ENCODE measurements at regions not wholly inside any gene's neighbourhood (a gene's known extent, or its start where the extent isn't known, plus 50 kb on each side); places are given as distances from the start of the nearest gene placed in this dataset.

DNA sequence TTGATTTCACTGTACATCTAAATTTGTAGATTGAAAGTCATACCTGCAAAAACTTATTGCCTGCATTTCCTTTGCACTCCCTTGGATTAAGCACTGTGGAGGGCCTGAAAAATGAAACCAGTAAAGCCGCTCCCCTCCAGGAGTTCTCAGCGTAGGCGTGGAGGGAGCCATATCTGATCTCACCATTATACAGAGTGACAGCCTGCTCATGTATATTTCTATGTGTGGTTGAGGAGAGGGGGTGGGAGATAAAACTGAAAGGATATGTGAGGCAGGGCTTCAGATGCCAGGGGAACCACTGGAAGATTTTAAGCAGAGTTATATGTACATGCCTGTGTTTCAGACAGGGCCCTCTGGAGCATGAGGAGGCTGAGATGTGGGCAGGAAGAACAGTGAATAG, 303.0 kb downstream of the MSX2 start:
- DNase-seq (ENCODE audit: low spot score) (no peak), ATAC-seq (no peak)
- ChIA-PET CTCF (no interaction called here), POLR2A (no interaction called here)
- Mint-ChIP-seq H3K27me3 (ENCODE audit: low read depth) (peaks cover 3% of the 10 kb centered on the region), H3K36me3 (peaks cover 13% of the 10 kb centered on the region), H3K9me3 (peaks cover 26% of the 10 kb centered on the region), H3K4me3 (no peak overlapping the region), H3K27ac (no peak overlapping the region), H3K4me1 (no peaks in the 10 kb centered on the region)
- TF ChIP-seq, protein P1, sequence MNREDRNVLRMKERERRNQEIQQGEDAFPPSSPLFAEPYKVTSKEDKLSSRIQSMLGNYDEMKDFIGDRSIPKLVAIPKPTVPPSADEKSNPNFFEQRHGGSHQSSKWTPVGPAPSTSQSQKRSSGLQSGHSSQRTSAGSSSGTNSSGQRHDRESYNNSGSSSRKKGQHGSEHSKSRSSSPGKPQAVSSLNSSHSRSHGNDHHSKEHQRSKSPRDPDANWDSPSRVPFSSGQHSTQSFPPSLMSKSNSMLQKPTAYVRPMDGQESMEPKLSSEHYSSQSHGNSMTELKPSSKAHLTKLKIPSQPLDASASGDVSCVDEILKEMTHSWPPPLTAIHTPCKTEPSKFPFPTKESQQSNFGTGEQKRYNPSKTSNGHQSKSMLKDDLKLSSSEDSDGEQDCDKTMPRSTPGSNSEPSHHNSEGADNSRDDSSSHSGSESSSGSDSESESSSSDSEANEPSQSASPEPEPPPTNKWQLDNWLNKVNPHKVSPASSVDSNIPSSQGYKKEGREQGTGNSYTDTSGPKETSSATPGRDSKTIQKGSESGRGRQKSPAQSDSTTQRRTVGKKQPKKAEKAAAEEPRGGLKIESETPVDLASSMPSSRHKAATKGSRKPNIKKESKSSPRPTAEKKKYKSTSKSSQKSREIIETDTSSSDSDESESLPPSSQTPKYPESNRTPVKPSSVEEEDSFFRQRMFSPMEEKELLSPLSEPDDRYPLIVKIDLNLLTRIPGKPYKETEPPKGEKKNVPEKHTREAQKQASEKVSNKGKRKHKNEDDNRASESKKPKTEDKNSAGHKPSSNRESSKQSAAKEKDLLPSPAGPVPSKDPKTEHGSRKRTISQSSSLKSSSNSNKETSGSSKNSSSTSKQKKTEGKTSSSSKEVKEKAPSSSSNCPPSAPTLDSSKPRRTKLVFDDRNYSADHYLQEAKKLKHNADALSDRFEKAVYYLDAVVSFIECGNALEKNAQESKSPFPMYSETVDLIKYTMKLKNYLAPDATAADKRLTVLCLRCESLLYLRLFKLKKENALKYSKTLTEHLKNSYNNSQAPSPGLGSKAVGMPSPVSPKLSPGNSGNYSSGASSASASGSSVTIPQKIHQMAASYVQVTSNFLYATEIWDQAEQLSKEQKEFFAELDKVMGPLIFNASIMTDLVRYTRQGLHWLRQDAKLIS (CRISPR knock-in tag; IDR thresholded peaks at IDR 0.05; ENCODE audit: borderline replicate concordance) = no peak

- peaks cover 13% of the 10 kb centered on the region for H3K36me3 Mint-ChIP-seq
- ATAC-seq (no peak), DNase-seq (ENCODE audit: low spot score) (no peak)
- H3K9me3 Mint-ChIP-seq = peaks cover 26% of the 10 kb centered on the region
- POLR2A ChIA-PET = no interaction called here
- CTCF ChIA-PET = no interaction called here
- TF ChIP-seq SP1 (CRISPR knock-in tag; conservative IDR thresholded peaks at IDR 0.05) = no peak
- TF ChIP-seq ZNF232 (CRISPR knock-in tag; IDR thresholded peaks at IDR 0.05) = no peak
- TF ChIP-seq, protein P2, sequence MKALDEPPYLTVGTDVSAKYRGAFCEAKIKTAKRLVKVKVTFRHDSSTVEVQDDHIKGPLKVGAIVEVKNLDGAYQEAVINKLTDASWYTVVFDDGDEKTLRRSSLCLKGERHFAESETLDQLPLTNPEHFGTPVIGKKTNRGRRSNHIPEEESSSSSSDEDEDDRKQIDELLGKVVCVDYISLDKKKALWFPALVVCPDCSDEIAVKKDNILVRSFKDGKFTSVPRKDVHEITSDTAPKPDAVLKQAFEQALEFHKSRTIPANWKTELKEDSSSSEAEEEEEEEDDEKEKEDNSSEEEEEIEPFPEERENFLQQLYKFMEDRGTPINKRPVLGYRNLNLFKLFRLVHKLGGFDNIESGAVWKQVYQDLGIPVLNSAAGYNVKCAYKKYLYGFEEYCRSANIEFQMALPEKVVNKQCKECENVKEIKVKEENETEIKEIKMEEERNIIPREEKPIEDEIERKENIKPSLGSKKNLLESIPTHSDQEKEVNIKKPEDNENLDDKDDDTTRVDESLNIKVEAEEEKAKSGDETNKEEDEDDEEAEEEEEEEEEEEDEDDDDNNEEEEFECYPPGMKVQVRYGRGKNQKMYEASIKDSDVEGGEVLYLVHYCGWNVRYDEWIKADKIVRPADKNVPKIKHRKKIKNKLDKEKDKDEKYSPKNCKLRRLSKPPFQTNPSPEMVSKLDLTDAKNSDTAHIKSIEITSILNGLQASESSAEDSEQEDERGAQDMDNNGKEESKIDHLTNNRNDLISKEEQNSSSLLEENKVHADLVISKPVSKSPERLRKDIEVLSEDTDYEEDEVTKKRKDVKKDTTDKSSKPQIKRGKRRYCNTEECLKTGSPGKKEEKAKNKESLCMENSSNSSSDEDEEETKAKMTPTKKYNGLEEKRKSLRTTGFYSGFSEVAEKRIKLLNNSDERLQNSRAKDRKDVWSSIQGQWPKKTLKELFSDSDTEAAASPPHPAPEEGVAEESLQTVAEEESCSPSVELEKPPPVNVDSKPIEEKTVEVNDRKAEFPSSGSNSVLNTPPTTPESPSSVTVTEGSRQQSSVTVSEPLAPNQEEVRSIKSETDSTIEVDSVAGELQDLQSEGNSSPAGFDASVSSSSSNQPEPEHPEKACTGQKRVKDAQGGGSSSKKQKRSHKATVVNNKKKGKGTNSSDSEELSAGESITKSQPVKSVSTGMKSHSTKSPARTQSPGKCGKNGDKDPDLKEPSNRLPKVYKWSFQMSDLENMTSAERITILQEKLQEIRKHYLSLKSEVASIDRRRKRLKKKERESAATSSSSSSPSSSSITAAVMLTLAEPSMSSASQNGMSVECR (CRISPR knock-in tag; IDR thresholded peaks at IDR 0.05; ENCODE audit: borderline replicate concordance) = no peak
- no peak for TF ChIP-seq HMGA2 (CRISPR knock-in tag; IDR thresholded peaks at IDR 0.05)
- no peak for TF ChIP-seq E2F4 (CRISPR knock-in tag; IDR thresholded peaks at IDR 0.05; ENCODE audit: borderline replicate concordance, low read depth)
- TF ChIP-seq ZNF416 (CRISPR knock-in tag; IDR thresholded peaks at IDR 0.05) = no peak
- no peak for TF ChIP-seq EMX1 (CRISPR knock-in tag; IDR thresholded peaks at IDR 0.05)
- TF ChIP-seq SMAD4 (CRISPR knock-in tag; IDR thresholded peaks at IDR 0.05) = no peak
- no peak for TF ChIP-seq E2F5 (CRISPR knock-in tag; IDR thresholded peaks at IDR 0.05)
- TF ChIP-seq SMAD3 (CRISPR knock-in tag; IDR thresholded peaks at IDR 0.05; ENCODE audit: borderline replicate concordance) = no peak
- TF ChIP-seq, protein P3, sequence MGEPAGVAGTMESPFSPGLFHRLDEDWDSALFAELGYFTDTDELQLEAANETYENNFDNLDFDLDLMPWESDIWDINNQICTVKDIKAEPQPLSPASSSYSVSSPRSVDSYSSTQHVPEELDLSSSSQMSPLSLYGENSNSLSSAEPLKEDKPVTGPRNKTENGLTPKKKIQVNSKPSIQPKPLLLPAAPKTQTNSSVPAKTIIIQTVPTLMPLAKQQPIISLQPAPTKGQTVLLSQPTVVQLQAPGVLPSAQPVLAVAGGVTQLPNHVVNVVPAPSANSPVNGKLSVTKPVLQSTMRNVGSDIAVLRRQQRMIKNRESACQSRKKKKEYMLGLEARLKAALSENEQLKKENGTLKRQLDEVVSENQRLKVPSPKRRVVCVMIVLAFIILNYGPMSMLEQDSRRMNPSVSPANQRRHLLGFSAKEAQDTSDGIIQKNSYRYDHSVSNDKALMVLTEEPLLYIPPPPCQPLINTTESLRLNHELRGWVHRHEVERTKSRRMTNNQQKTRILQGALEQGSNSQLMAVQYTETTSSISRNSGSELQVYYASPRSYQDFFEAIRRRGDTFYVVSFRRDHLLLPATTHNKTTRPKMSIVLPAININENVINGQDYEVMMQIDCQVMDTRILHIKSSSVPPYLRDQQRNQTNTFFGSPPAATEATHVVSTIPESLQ (CRISPR knock-in tag; IDR thresholded peaks at IDR 0.05) = no peak
- TF ChIP-seq FOXP1 (CRISPR knock-in tag; IDR thresholded peaks at IDR 0.05; ENCODE audit: borderline replicate concordance) = no peak
- TF ChIP-seq ETV6 (CRISPR knock-in tag; IDR thresholded peaks at IDR 0.05) = no peak
- TF ChIP-seq TCF7 (CRISPR knock-in tag; IDR thresholded peaks at IDR 0.05; ENCODE audit: low read depth) = no peak
- TF ChIP-seq IRF1 (CRISPR knock-in tag; IDR thresholded peaks at IDR 0.05) = no peak
- no peak for TF ChIP-seq RORB (CRISPR knock-in tag; IDR thresholded peaks at IDR 0.05)
- no peak for TF ChIP-seq SOX15 (CRISPR knock-in tag; IDR thresholded peaks at IDR 0.05)
- TF ChIP-seq, protein P4, sequence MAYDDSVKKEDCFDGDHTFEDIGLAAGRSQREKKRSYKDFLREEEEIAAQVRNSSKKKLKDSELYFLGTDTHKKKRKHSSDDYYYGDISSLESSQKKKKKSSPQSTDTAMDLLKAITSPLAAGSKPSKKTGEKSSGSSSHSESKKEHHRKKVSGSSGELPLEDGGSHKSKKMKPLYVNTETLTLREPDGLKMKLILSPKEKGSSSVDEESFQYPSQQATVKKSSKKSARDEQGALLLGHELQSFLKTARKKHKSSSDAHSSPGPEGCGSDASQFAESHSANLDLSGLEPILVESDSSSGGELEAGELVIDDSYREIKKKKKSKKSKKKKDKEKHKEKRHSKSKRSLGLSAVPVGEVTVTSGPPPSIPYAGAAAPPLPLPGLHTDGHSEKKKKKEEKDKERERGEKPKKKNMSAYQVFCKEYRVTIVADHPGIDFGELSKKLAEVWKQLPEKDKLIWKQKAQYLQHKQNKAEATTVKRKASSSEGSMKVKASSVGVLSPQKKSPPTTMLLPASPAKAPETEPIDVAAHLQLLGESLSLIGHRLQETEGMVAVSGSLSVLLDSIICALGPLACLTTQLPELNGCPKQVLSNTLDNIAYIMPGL (CRISPR knock-in tag; IDR thresholded peaks at IDR 0.05) = no peak
- H3K27ac Mint-ChIP-seq = no peak overlapping the region
- peaks cover 3% of the 10 kb centered on the region for H3K27me3 Mint-ChIP-seq (ENCODE audit: low read depth)
- no peaks in the 10 kb centered on the region for H3K4me1 Mint-ChIP-seq
- H3K4me3 Mint-ChIP-seq = no peak overlapping the region
Measured at GRCh38 chr5:175025077-175025476, 300.7 kb downstream of the MSX2 start.

Data from WTC11 (cell line).